Stimulated activated naive B cell treated with anti-CD40 and anti-IgM and Interleukin-4, amounts not matched to agents 10 μg/mL and 1 μg/mL and 100 μg/mL, for 72 hours (primary cell): ENCODE measurements at regions not wholly inside any gene's neighbourhood (a gene's known extent, or its start where the extent isn't known, plus 50 kb on each side); places are given as distances from the start of the nearest gene placed in this dataset.

Experiments used
- ATAC-seq, 2 donors: fragments of 150-1000 bp; cut with Tn5 transposase; replicated peaks; 2 replicates each; pipeline ENCODE4 v1.10.0; 2021; ENCODE audit warnings: moderate library complexity in 1 of 2
- DNase-seq: peaks from one replicate; pipeline ENCODE4 v3.0.0; 2021
- H3K27ac Mint-ChIP-seq: one replicate; pipeline ENCODE4 v1.8.0; 2022; ENCODE audit warnings: mild to moderate bottlenecking, mixed read lengths
- H3K27me3 Mint-ChIP-seq, 2 donors: one replicate each; pipeline ENCODE4 v1.8.0; 2022; ENCODE audit warnings: mixed read lengths in 2 of 2
- H3K36me3 Mint-ChIP-seq, 2 donors: one replicate each; pipeline ENCODE4 v1.8.0; 2022; ENCODE audit warnings: mixed read lengths in 2 of 2, mild to moderate bottlenecking in 1 of 2
- H3K4me1 Mint-ChIP-seq, 2 donors: one replicate each; pipeline ENCODE4 v1.8.0; 2022; ENCODE audit warnings: mixed read lengths in 2 of 2, mild to moderate bottlenecking in 1 of 2
- H3K4me3 Mint-ChIP-seq, 2 donors: one replicate each; pipeline ENCODE4 v1.8.0; 2022; ENCODE audit warnings: mild to moderate bottlenecking in 2 of 2, mixed read lengths in 2 of 2, moderate library complexity in 1 of 2
- H3K9me3 Mint-ChIP-seq, 2 donors: one replicate each; pipeline ENCODE4 v1.8.0; 2022; ENCODE audit warnings: mixed read lengths in 2 of 2, mild to moderate bottlenecking in 1 of 2

GRCh38 chr10:105656856-105657255 is 1015.8 kb downstream of the SORCS3 start:
- no peak for DNase-seq
- H3K4me1 Mint-ChIP-seq, result no peaks in the 10 kb centered on the region

DNA sequence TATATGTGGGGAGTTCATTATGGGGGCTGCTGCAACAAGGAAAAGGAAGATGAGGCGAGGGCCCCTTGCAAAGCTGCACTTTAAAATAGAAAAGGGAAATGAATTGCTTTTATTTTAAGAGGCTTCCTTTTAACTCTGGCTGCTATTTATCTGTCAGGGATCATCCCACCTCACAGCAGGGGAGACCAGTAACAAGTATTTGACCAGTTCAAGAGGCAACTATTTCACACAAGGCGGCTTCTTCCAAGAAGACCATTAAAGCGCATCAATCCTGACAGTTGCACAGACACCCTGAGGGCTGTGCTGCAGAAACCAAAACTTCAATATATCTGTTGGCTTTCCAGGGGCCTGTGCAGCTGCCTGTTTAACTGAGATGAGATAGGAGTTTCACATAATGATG is 1009.2 kb downstream of the SORCS3 start:
- H3K4me3 Mint-ChIP-seq, result no peak overlapping the region
- ATAC-seq, result no peak
- H3K36me3 Mint-ChIP-seq, result no peaks in the 10 kb centered on the region
- H3K27me3 Mint-ChIP-seq, result no peaks in the 10 kb centered on the region
- no peak overlapping the region for H3K27ac Mint-ChIP-seq
- no peaks in the 10 kb centered on the region for H3K4me1 Mint-ChIP-seq
- H3K9me3 Mint-ChIP-seq, result peaks cover 1 to 8% of the 10 kb centered on the region in 2 donors
- no peak for DNase-seq

More at GRCh38 chr10:105656856-105657255, 1015.8 kb downstream of the SORCS3 start:
- Mint-ChIP-seq H3K27ac (no peak overlapping the region), H3K9me3 (peaks cover 0 to under 1% of the 10 kb centered on the region in 2 donors), H3K4me3 (no peak overlapping the region), H3K27me3 (no peaks in the 10 kb centered on the region), H3K36me3 (no peaks in the 10 kb centered on the region)
- no peak for ATAC-seq

- Mint-ChIP-seq H3K27me3 (no peaks in the 10 kb centered on the region), H3K36me3 (no peaks in the 10 kb centered on the region), H3K4me3 (no peak overlapping the region), H3K27ac (no peak overlapping the region), H3K9me3 (peaks cover 1 to 8% of the 10 kb centered on the region in 2 donors), H3K4me1 (no peaks in the 10 kb centered on the region)
- ATAC-seq (no peak), DNase-seq (no peak)
These were observed 1006.3 kb downstream of the SORCS3 start for GRCh38 chr10:105647354-105647753.

GRCh38 chr10:105644978-105645377 is 1003.9 kb downstream of the SORCS3 start:
- Mint-ChIP-seq H3K27ac (no peak overlapping the region), H3K4me1 (no peaks in the 10 kb centered on the region), H3K9me3 (peaks cover 1 to 8% of the 10 kb centered on the region in 2 donors), H3K4me3 (no peak overlapping the region), H3K27me3 (no peaks in the 10 kb centered on the region), H3K36me3 (no peaks in the 10 kb centered on the region)
- no peak for ATAC-seq
- no peak for DNase-seq

DNA sequence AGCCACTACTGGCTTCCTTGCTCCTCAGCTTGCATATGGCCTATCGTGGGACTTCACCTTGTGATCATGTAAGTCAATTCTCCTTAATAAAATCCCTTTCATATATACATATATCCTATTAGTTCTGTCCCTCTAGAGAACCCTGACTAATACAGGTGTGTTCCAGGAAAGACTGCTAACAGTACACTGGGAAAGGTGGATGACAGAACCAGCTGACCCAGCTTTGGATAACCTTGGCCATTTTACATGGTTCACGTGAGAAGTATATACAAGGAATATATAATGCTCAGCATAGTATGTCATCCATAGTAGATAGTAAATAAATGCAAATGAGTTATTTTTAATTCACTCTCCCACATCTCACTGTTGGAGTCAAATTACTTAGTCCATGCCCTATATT is 1003.5 kb downstream of the SORCS3 start:
- peaks cover 1 to 8% of the 10 kb centered on the region in 2 donors for H3K9me3 Mint-ChIP-seq
- DNase-seq (no peak), ATAC-seq (no peak)

GRCh38 chr10:105644091-105644490 is 1003.0 kb downstream of the SORCS3 start:
- H3K9me3 Mint-ChIP-seq, result peaks cover 1 to 8% of the 10 kb centered on the region in 2 donors
- H3K4me1 Mint-ChIP-seq, result no peaks in the 10 kb centered on the region
- H3K4me3 Mint-ChIP-seq, result no peak overlapping the region
- ATAC-seq, result no peak
- H3K27ac Mint-ChIP-seq, result no peak overlapping the region
- H3K36me3 Mint-ChIP-seq, result no peaks in the 10 kb centered on the region
- DNase-seq, result no peak
- no peaks in the 10 kb centered on the region for H3K27me3 Mint-ChIP-seq

More for the DNA sequence above, 1003.5 kb downstream of the SORCS3 start:
- no peaks in the 10 kb centered on the region for H3K4me1 Mint-ChIP-seq
- no peak overlapping the region for H3K4me3 Mint-ChIP-seq
- no peaks in the 10 kb centered on the region for H3K36me3 Mint-ChIP-seq
- no peak overlapping the region for H3K27ac Mint-ChIP-seq
- no peaks in the 10 kb centered on the region for H3K27me3 Mint-ChIP-seq

DNA sequence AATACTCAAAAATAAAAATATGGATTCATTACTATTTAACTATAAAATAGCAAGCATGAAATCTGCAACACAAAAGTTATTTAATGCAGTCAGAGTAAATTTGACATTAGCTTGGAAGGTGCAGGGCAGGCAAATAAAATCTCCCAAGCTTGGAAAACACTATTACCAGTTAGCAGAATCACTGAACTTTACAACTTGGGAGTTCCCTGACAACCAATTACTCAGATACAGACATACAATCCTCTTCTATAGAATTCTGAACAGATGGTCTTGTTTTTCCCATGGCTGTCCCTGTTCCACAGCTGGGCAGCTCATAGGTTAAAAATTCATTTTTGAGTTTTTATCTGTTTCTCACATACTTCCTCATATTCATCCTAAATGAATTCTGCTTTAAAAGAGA is 1002.6 kb downstream of the SORCS3 start:
- no peak for DNase-seq
- Mint-ChIP-seq H3K4me3 (no peak overlapping the region), H3K27ac (no peak overlapping the region), H3K9me3 (peaks cover 1 to 8% of the 10 kb centered on the region in 2 donors), H3K27me3 (no peaks in the 10 kb centered on the region), H3K4me1 (no peaks in the 10 kb centered on the region), H3K36me3 (no peaks in the 10 kb centered on the region)
- ATAC-seq, result no peak

GRCh38 chr10:105634281-105634680 is 993.2 kb downstream of the SORCS3 start:
- no peak overlapping the region for H3K4me3 Mint-ChIP-seq
- no peak for DNase-seq
- H3K27me3 Mint-ChIP-seq, result no peaks in the 10 kb centered on the region
- H3K27ac Mint-ChIP-seq, result no peak overlapping the region
- no peak for ATAC-seq
- H3K4me1 Mint-ChIP-seq, result no peaks in the 10 kb centered on the region
- H3K36me3 Mint-ChIP-seq, result no peaks in the 10 kb centered on the region
- peaks cover 0 to 1% of the 10 kb centered on the region in 2 donors for H3K9me3 Mint-ChIP-seq

GRCh38 chr10:105615715-105616365 is 974.8 kb downstream of the SORCS3 start:
- Mint-ChIP-seq H3K36me3 (no peaks in the 10 kb centered on the region), H3K27me3 (no peaks in the 10 kb centered on the region), H3K4me3 (no peak overlapping the region), H3K27ac (no peak overlapping the region), H3K9me3 (peaks cover 0 to 3% of the 10 kb centered on the region in 2 donors), H3K4me1 (no peaks in the 10 kb centered on the region)
- ATAC-seq (no peak), DNase-seq (no peak)

GRCh38 chr10:105611244-105611798 is 970.2 kb downstream of the SORCS3 start:
- no peak overlapping the region for H3K27ac Mint-ChIP-seq
- H3K27me3 Mint-ChIP-seq, result no peaks in the 10 kb centered on the region
- no peaks in the 10 kb centered on the region for H3K36me3 Mint-ChIP-seq
- ATAC-seq (no peak), DNase-seq (no peak)
- H3K4me3 Mint-ChIP-seq, result no peak overlapping the region
- H3K9me3 Mint-ChIP-seq, result peaks cover 7 to 8% of the 10 kb centered on the region in 2 donors
- H3K4me1 Mint-ChIP-seq, result no peaks in the 10 kb centered on the region

DNA sequence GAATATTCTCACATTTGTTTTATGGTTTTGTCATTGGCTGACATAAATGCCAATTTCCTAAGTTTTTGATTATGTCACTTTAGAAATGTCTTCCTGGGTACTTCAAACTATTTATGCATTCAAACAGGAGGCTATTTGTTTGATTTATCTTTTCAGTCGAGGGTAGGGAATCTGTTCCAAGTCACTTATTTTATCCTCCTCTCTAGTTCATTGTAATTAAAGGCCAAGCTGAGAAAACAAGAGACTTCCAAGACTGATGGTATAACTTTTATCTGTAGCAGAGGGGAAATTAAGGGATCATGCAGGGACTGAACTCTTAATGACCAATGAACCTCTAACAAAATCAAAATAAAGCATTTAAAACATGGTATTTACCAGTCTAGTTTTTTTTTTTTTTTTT is 968.4 kb downstream of the SORCS3 start:
- no peaks in the 10 kb centered on the region for H3K4me1 Mint-ChIP-seq

DNA sequence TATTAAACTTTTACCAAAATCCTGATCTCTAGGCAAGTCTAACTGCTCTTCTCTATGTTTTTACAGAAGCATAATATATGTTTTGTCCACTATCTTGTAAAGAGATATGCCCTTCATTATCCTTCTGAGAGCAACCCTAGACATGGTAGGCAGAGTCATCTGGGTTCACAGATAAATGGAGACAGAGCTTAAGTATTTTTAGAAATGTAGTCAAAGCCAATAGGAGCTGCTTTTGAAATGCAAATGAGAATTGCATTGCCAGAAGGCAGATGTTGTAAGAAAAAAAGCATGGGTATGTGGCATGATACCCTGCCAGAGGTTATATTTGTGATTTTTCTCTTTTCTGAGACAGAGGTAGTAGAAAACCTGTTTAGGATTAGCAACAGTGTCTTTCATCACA is 964.8 kb downstream of the SORCS3 start:
- Mint-ChIP-seq H3K27ac (no peak overlapping the region), H3K36me3 (no peaks in the 10 kb centered on the region), H3K4me3 (no peak overlapping the region), H3K9me3 (peaks cover 10 to 12% of the 10 kb centered on the region in 2 donors), H3K4me1 (no peaks in the 10 kb centered on the region), H3K27me3 (no peaks in the 10 kb centered on the region)
- ATAC-seq (no peak), DNase-seq (no peak)

More for the DNA sequence above, 968.4 kb downstream of the SORCS3 start:
- Mint-ChIP-seq H3K27me3 (no peaks in the 10 kb centered on the region), H3K4me3 (no peak overlapping the region), H3K36me3 (no peaks in the 10 kb centered on the region), H3K9me3 (peaks cover 7 to 8% of the 10 kb centered on the region in 2 donors), H3K27ac (no peak overlapping the region)
- DNase-seq (no peak), ATAC-seq (no peak)

GRCh38 chr10:105605104-105605503 is 964.0 kb downstream of the SORCS3 start:
- Mint-ChIP-seq H3K36me3 (no peaks in the 10 kb centered on the region), H3K4me1 (no peaks in the 10 kb centered on the region), H3K4me3 (no peak overlapping the region), H3K27me3 (no peaks in the 10 kb centered on the region), H3K27ac (no peak overlapping the region), H3K9me3 (peaks cover 8 to 12% of the 10 kb centered on the region in 2 donors)
- ATAC-seq (no peak), DNase-seq (no peak)

- DNase-seq, result no peak
- H3K4me1 Mint-ChIP-seq, result no peaks in the 10 kb centered on the region
- no peak overlapping the region for H3K27ac Mint-ChIP-seq
- no peak overlapping the region for H3K4me3 Mint-ChIP-seq
- no peak for ATAC-seq
- no peaks in the 10 kb centered on the region for H3K36me3 Mint-ChIP-seq
- H3K27me3 Mint-ChIP-seq, result no peaks in the 10 kb centered on the region
- H3K9me3 Mint-ChIP-seq, result peaks cover 6 to 15% of the 10 kb centered on the region in 2 donors
These were observed 957.1 kb downstream of the SORCS3 start for GRCh38 chr10:105598207-105598606.

DNA sequence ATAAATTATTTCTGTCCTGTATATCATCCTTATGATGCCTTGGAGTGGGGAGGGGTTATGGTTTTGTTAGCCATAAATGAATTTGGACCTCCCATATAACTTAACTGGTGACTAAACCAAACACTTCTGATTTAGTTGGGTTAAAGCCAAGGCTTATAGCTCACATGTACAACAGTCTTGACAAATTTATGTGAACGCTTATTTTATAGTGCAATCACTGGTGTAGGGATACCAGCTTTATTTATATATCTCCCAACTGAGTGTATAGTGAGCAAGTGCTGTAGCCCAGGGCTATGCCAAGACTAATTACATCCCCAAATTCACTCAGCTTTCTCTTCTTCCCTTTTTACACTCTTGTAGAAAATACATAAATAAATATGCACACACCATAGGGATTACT is 956.2 kb downstream of the SORCS3 start:
- H3K4me1 Mint-ChIP-seq, result no peaks in the 10 kb centered on the region
- no peaks in the 10 kb centered on the region for H3K36me3 Mint-ChIP-seq
- ATAC-seq (no peak), DNase-seq (no peak)
- H3K27ac Mint-ChIP-seq, result no peak overlapping the region
- no peaks in the 10 kb centered on the region for H3K27me3 Mint-ChIP-seq
- no peak overlapping the region for H3K4me3 Mint-ChIP-seq
- H3K9me3 Mint-ChIP-seq, result peaks cover 3 to 10% of the 10 kb centered on the region in 2 donors
